Esophagus squamous epithelium (tissue), 4 donors: ENCODE measurements at regions not wholly inside any gene's neighbourhood (a gene's known extent, or its start where the extent isn't known, plus 50 kb on each side); places are given as distances from the start of the nearest gene placed in this dataset.

Experiments
- POLR2A ChIP-seq, 4 donors: fragments of 450-650 bp; IDR thresholded peaks; one replicate each; pipeline ENCODE4 v1.6.1; 2017; ENCODE audit warnings: antibody characterized with exemption in 4 of 4, mild to moderate bottlenecking in 4 of 4, moderate library complexity in 3 of 4
- TF ChIP-seq, protein P1 (sequence below), 6 experiments: fragments of 450-650 bp in 4 of 6; fragments of 200-600 bp in 2 of 6; sonication (generic) in 2 of 6; IDR thresholded peaks; one replicate each; pipeline ENCODE4 v1.5.1; 2016 to 2019; ENCODE audit warnings: antibody characterized with exemption in 6 of 6, mild to moderate bottlenecking in 4 of 6, moderate library complexity in 4 of 6

DNA sequence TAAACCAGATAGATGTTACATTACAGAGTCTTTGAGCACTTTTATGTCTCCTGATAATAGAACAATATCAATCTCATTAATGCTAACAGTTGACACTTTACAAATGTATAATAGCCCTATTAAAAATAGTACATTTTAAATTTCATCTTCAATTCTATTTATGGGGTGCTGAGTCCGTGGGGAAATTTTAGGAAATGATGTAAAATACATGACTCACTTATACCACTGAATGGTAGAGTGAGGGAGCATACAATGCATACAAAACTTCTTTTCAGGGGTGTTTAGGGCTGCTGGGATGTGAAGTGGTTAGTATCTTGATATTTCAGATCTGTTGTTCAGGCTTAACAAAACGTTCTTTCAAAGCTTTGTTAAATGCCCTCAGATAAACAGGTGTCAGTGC lies 696.2 kb downstream of the TRAM1L1 start:
- TF ChIP-seq, protein P1, sequence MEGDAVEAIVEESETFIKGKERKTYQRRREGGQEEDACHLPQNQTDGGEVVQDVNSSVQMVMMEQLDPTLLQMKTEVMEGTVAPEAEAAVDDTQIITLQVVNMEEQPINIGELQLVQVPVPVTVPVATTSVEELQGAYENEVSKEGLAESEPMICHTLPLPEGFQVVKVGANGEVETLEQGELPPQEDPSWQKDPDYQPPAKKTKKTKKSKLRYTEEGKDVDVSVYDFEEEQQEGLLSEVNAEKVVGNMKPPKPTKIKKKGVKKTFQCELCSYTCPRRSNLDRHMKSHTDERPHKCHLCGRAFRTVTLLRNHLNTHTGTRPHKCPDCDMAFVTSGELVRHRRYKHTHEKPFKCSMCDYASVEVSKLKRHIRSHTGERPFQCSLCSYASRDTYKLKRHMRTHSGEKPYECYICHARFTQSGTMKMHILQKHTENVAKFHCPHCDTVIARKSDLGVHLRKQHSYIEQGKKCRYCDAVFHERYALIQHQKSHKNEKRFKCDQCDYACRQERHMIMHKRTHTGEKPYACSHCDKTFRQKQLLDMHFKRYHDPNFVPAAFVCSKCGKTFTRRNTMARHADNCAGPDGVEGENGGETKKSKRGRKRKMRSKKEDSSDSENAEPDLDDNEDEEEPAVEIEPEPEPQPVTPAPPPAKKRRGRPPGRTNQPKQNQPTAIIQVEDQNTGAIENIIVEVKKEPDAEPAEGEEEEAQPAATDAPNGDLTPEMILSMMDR (IDR thresholded peaks at IDR 0.05), result no peak
- TF ChIP-seq POLR2A (IDR thresholded peaks at IDR 0.05), result no peak
